RWPE1 (cell line): ENCODE measurements at regions not wholly inside any gene's neighbourhood (a gene's known extent, or its start where the extent isn't known, plus 50 kb on each side); places are given as distances from the start of the nearest gene placed in this dataset.

Experiments used
- CTCF ChIA-PET: fragments of 350-600 bp; sonication (Branson Sonifier 250); formaldehyde crosslinking; extraction: SDS; loops from one replicate; lab custom pipeline; 2021; lab: Yijun Ruan, JAX
- POLR2A ChIA-PET: fragments of 400-600 bp; formaldehyde crosslinking; extraction: SDS; loops from one replicate; lab custom pipeline; 2020; ENCODE audit warnings: antibody characterized with exemption; ENCODE audit not compliant: low non-redundant PET; lab: Yijun Ruan, JAX
- DNase-seq: peaks from one replicate; pipeline ENCODE4 v3.0.0; 2012; ENCODE audit warnings: low spot score
- H3K27ac ChIP-seq: fragments of 450-650 bp; 2 replicates; pipeline ENCODE4 v1.5.1; 2017
- CTCF ChIP-seq: fragments of 450-650 bp; conservative IDR thresholded peaks from 2 replicates; pipeline ENCODE4 v1.5.1; 2017; ENCODE audit warnings: low read depth, mild to moderate bottlenecking

- CTCF ChIA-PET: no interaction called here
- DNase-seq: no peak
- no peak overlapping the region for H3K27ac ChIP-seq
- POLR2A ChIA-PET: no interaction called here
- TF ChIP-seq CTCF: no peak
These were observed 745.4 kb downstream of the TECRL start for GRCh38 chr4:63663870-63664269.

GRCh38 chr4:63644396-63644795 lies 764.9 kb downstream of the TECRL start:
- H3K27ac ChIP-seq: no peak overlapping the region
- no peak for TF ChIP-seq CTCF
- ChIA-PET CTCF (no interaction called here), POLR2A (no interaction called here)
- no peak for DNase-seq

GRCh38 chr4:63637270-63637669 lies 772.0 kb downstream of the TECRL start:
- H3K27ac ChIP-seq: no peak overlapping the region
- no peak for TF ChIP-seq CTCF
- DNase-seq: no peak
- ChIA-PET POLR2A (no interaction called here), CTCF (no interaction called here)

GRCh38 chr4:63632858-63633257 lies 776.4 kb downstream of the TECRL start:
- DNase-seq: no peak
- TF ChIP-seq CTCF: no peak
- POLR2A ChIA-PET: no interaction called here
- H3K27ac ChIP-seq: no peak overlapping the region
- CTCF ChIA-PET: no interaction called here

GRCh38 chr4:63620271-63620670 lies 789.0 kb downstream of the TECRL start:
- ChIA-PET CTCF (no interaction called here), POLR2A (no interaction called here)
- no peak for DNase-seq

GRCh38 chr4:63619771-63620170 lies 789.5 kb downstream of the TECRL start:
- TF ChIP-seq CTCF: no peak
- POLR2A ChIA-PET: no interaction called here
- CTCF ChIA-PET: no interaction called here
- no peak overlapping the region for H3K27ac ChIP-seq
- DNase-seq: no peak

More at GRCh38 chr4:63620271-63620670, 789.0 kb downstream of the TECRL start:
- TF ChIP-seq CTCF: no peak
- H3K27ac ChIP-seq: no peak overlapping the region
